ENCODE measurements at regions not wholly inside any gene's neighbourhood (a gene's known extent, or its start where the extent isn't known, plus 50 kb on each side); places are given as distances from the start of the nearest gene placed in this dataset.

- Histone ChIP-seq H3K9me3 (no peaks in the 10 kb centered on the region), H3K27ac (peak overlapping the region; percentile 76), H3K4me1 (no peaks in the 10 kb centered on the region), H3K36me3 (no peaks in the 10 kb centered on the region), H3K4me3 (no peak overlapping the region), H3K9ac (ENCODE audit: low read depth in 2 of 2, low read length in 2 of 2) (no peak overlapping the region), H3K27me3 (no peaks in the 10 kb centered on the region)
- peak; percentile 98 for DNase-seq
- intact Hi-C loops (cut with DNase I), result no loop called here
- no peak for TF ChIP-seq CTCF (IDR thresholded peaks at IDR 0.05)
These were observed 249.9 kb upstream of the RBBP8 start for GRCh38 chr18:22683196-22683676.

GRCh38 chr18:22683786-22684185, 249.3 kb upstream of the RBBP8 start:
- no peaks in the 10 kb centered on the region for H3K9me3 ChIP-seq
- intact Hi-C loops (cut with DNase I), result no loop called here
- TF ChIP-seq CTCF (IDR thresholded peaks at IDR 0.05), result no peak
- H3K27me3 ChIP-seq, result no peaks in the 10 kb centered on the region
- H3K36me3 ChIP-seq, result no peaks in the 10 kb centered on the region
- DNase-seq, result no peak
- no peak overlapping the region for H3K9ac ChIP-seq (ENCODE audit: low read depth in 2 of 2, low read length in 2 of 2)
- peak overlapping the region; percentile 76 for H3K27ac ChIP-seq
- no peak overlapping the region for H3K4me3 ChIP-seq
- H3K4me1 ChIP-seq, result no peaks in the 10 kb centered on the region

GRCh38 chr18:22684268-22684667, 248.9 kb upstream of the RBBP8 start:
- H3K9ac ChIP-seq (ENCODE audit: low read depth in 2 of 2, low read length in 2 of 2), result no peak overlapping the region

GRCh38 chr18:22685788-22686187, 247.3 kb upstream of the RBBP8 start:
- DNase-seq, result no peak
- Histone ChIP-seq H3K27ac (no peak overlapping the region), H3K27me3 (no peaks in the 10 kb centered on the region), H3K9ac (ENCODE audit: low read depth in 2 of 2, low read length in 2 of 2) (no peak overlapping the region), H3K4me1 (no peaks in the 10 kb centered on the region), H3K9me3 (no peaks in the 10 kb centered on the region), H3K4me3 (no peak overlapping the region), H3K36me3 (no peaks in the 10 kb centered on the region)
- TF ChIP-seq CTCF (IDR thresholded peaks at IDR 0.05), result no peak
- intact Hi-C loops (cut with DNase I), result no loop called here

More at GRCh38 chr18:22684268-22684667, 248.9 kb upstream of the RBBP8 start:
- TF ChIP-seq CTCF (IDR thresholded peaks at IDR 0.05), result no peak
- no peaks in the 10 kb centered on the region for H3K27me3 ChIP-seq
- no peaks in the 10 kb centered on the region for H3K36me3 ChIP-seq
- no peaks in the 10 kb centered on the region for H3K9me3 ChIP-seq
- no peak for DNase-seq
- H3K4me3 ChIP-seq, result no peak overlapping the region
- H3K4me1 ChIP-seq, result no peaks in the 10 kb centered on the region
- intact Hi-C loops (cut with DNase I), result no loop called here
- peak overlapping the region; percentile 76 for H3K27ac ChIP-seq

- Histone ChIP-seq H3K4me1 (no peaks in the 10 kb centered on the region), H3K4me3 (no peak overlapping the region), H3K9me3 (no peaks in the 10 kb centered on the region), H3K9ac (ENCODE audit: low read depth in 2 of 2, low read length in 2 of 2) (no peak overlapping the region), H3K36me3 (no peaks in the 10 kb centered on the region), H3K27ac (no peak overlapping the region), H3K27me3 (no peaks in the 10 kb centered on the region)
- intact Hi-C loops (cut with DNase I), result no loop called here
- no peak for DNase-seq
- TF ChIP-seq CTCF (IDR thresholded peaks at IDR 0.05), result no peak
These were observed 245.0 kb upstream of the RBBP8 start for GRCh38 chr18:22687892-22688680.

All from colonic mucosa (tissue), 4 donors.